Chondrocyte (in vitro differentiated cells): ENCODE measurements at regions not wholly inside any gene's neighbourhood (a gene's known extent, or its start where the extent isn't known, plus 50 kb on each side); places are given as distances from the start of the nearest gene placed in this dataset.

Experiments used
- DNase-seq: peaks from one replicate; pipeline ENCODE4 v3.0.0; 2021; ENCODE audit warnings: mixed read lengths, low spot score
- H3K27ac Mint-ChIP-seq: one replicate; pipeline ENCODE4 v1.8.0; 2021; ENCODE audit warnings: mild to moderate bottlenecking, moderate library complexity, mixed read lengths; ENCODE audit not compliant: unreplicated experiment
- H3K27me3 Mint-ChIP-seq: 2 replicates; pipeline ENCODE4 v1.8.0; 2021; ENCODE audit warnings: low read depth, mixed read lengths
- H3K36me3 Mint-ChIP-seq: 2 replicates; pipeline ENCODE4 v1.8.0; 2021; ENCODE audit warnings: low read depth, mixed read lengths
- H3K4me1 Mint-ChIP-seq: 2 replicates; pipeline ENCODE4 v1.8.0; 2021; ENCODE audit warnings: low read depth, mild to moderate bottlenecking, mixed read lengths
- H3K4me3 Mint-ChIP-seq: one replicate; pipeline ENCODE4 v1.8.0; 2021; ENCODE audit warnings: mild to moderate bottlenecking, moderate library complexity, mixed read lengths; ENCODE audit not compliant: unreplicated experiment
- H3K9me3 Mint-ChIP-seq: 2 replicates; pipeline ENCODE4 v1.8.0; 2021; ENCODE audit warnings: low read depth, mixed read lengths
- TF ChIP-seq, protein P1 (sequence below): fragments of 200-600 bp; sonication (generic); IDR thresholded peaks from 2 replicates; pipeline ENCODE4 v1.5.0; 2021; ENCODE audit warnings: antibody characterized with exemption, mild to moderate bottlenecking, moderate library complexity

DNA sequence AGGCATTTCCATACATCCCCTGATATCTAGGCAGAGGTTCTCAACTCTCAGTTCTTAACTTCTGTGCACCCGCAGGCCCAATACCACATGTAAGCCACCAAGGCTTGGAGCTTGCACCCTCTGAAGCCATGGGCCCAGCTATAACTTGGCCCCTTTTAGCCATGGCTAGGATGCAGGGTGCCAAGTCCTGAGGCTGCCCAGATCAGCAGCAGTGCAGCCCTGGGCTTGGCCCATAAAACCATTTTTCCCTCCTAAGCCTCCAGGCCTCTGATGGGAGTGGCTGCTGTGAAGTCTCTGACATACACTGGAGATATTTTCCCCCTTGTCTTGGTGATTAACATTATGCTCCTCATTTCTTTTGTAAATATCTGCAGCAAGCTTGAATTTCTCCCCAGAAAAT is 110.3 kb upstream of the CNTN1 start:
- H3K27me3 Mint-ChIP-seq, result no peaks in the 10 kb centered on the region
- no peaks in the 10 kb centered on the region for H3K4me1 Mint-ChIP-seq
- peaks cover 6% of the 10 kb centered on the region for H3K9me3 Mint-ChIP-seq
- DNase-seq, result no peak
- no peak overlapping the region for H3K4me3 Mint-ChIP-seq
- TF ChIP-seq, protein P1, sequence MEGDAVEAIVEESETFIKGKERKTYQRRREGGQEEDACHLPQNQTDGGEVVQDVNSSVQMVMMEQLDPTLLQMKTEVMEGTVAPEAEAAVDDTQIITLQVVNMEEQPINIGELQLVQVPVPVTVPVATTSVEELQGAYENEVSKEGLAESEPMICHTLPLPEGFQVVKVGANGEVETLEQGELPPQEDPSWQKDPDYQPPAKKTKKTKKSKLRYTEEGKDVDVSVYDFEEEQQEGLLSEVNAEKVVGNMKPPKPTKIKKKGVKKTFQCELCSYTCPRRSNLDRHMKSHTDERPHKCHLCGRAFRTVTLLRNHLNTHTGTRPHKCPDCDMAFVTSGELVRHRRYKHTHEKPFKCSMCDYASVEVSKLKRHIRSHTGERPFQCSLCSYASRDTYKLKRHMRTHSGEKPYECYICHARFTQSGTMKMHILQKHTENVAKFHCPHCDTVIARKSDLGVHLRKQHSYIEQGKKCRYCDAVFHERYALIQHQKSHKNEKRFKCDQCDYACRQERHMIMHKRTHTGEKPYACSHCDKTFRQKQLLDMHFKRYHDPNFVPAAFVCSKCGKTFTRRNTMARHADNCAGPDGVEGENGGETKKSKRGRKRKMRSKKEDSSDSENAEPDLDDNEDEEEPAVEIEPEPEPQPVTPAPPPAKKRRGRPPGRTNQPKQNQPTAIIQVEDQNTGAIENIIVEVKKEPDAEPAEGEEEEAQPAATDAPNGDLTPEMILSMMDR, result no peak
- H3K36me3 Mint-ChIP-seq, result no peaks in the 10 kb centered on the region
- no peak overlapping the region for H3K27ac Mint-ChIP-seq

GRCh38 chr12:40583743-40584142 is 108.5 kb upstream of the CNTN1 start:
- no peak overlapping the region for H3K4me3 Mint-ChIP-seq
- DNase-seq, result no peak
- TF ChIP-seq, protein P1, result peak; percentile 12
- H3K27ac Mint-ChIP-seq, result no peak overlapping the region
- H3K4me1 Mint-ChIP-seq, result no peaks in the 10 kb centered on the region
- no peaks in the 10 kb centered on the region for H3K27me3 Mint-ChIP-seq
- H3K9me3 Mint-ChIP-seq, result peaks cover 4% of the 10 kb centered on the region
- no peaks in the 10 kb centered on the region for H3K36me3 Mint-ChIP-seq

DNA sequence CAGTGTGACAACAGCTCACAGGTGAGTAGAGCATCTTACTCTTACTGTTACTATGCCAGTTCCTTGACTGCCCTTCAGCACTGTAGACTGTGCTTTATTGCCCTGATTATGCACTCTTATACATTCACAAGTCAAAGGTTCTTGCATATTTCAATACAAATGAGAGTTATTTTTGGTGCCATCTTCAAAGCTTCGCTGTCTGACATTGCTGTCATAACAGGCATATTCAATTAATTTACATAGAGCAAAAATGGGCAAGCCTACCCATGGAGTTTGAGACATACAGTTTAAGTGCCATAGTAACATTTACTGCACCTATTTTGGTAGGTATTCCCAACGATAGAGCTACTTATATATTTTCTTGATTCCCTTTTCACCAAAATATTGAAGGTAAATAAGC is 107.5 kb upstream of the CNTN1 start:
- H3K9me3 Mint-ChIP-seq, result peaks cover 11% of the 10 kb centered on the region
- no peak for DNase-seq
- H3K27ac Mint-ChIP-seq, result no peak overlapping the region
- no peaks in the 10 kb centered on the region for H3K36me3 Mint-ChIP-seq
- TF ChIP-seq, protein P1, result no peak
- no peaks in the 10 kb centered on the region for H3K4me1 Mint-ChIP-seq
- no peak overlapping the region for H3K4me3 Mint-ChIP-seq
- no peaks in the 10 kb centered on the region for H3K27me3 Mint-ChIP-seq

DNA sequence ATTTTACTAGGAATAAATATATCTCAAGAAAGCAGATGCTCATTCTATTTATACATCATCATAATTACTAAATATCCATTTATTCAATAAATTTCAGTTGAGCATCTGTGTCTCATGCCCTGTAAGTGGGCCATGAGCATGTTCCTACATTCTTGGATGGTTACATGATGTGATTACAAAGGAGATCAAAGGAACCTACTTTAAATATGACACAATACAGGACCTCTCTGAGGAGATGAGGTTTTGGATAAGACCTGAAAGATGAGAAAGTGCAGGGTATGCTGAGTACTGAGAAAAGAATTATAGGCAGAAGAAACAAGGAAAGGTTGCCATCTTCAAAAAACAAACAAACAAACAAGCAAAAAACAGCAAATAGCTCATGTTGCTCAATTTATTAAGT is 105.4 kb upstream of the CNTN1 start:
- no peaks in the 10 kb centered on the region for H3K27me3 Mint-ChIP-seq
- H3K27ac Mint-ChIP-seq, result no peak overlapping the region
- no peaks in the 10 kb centered on the region for H3K4me1 Mint-ChIP-seq
- no peak overlapping the region for H3K4me3 Mint-ChIP-seq
- TF ChIP-seq, protein P1, result no peak
- H3K36me3 Mint-ChIP-seq, result no peaks in the 10 kb centered on the region
- no peak for DNase-seq
- peaks cover 15% of the 10 kb centered on the region for H3K9me3 Mint-ChIP-seq

DNA sequence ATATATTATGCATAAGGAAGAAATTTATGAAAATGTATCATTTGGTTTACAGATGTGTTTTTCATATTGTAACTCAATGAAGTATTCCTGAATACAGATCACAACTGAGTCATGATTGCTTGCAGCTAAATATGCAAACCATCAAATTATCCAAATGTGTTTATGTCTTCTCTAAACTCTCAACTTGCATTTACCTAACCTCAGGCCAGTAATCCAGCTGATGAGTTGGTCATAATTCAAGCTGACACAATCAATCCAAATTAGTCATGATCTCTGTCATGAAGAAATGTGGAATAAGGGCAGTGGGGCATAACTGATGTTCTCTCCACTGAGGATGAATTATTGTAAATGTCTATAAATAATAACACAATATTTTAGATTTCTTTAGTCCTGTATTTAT is 104.8 kb upstream of the CNTN1 start:
- peaks cover 12% of the 10 kb centered on the region for H3K9me3 Mint-ChIP-seq
- no peak overlapping the region for H3K27ac Mint-ChIP-seq
- no peaks in the 10 kb centered on the region for H3K36me3 Mint-ChIP-seq
- H3K4me1 Mint-ChIP-seq, result no peaks in the 10 kb centered on the region
- no peak overlapping the region for H3K4me3 Mint-ChIP-seq
- TF ChIP-seq, protein P1, result no peak
- no peaks in the 10 kb centered on the region for H3K27me3 Mint-ChIP-seq
- no peak for DNase-seq
